Retinal pigment epithelial cell (primary cell): ENCODE measurements at regions not wholly inside any gene's neighbourhood (a gene's known extent, or its start where the extent isn't known, plus 50 kb on each side); places are given as distances from the start of the nearest gene placed in this dataset.

Experiments
- DNase-seq: peaks from one replicate; pipeline ENCODE4 v3.0.0-alpha.2; 2010; ENCODE audit warnings: low read depth
- H3K4me3 ChIP-seq: 2 replicates; pipeline ENCODE4 v1.5.1; 2011; ENCODE audit warnings: mild to moderate bottlenecking, low read length, control low read depth, moderate library complexity
- TF ChIP-seq, protein P1 (sequence below): conservative IDR thresholded peaks from 2 replicates; pipeline ENCODE4 v1.5.1; 2011; ENCODE audit warnings: low read depth, low read length, control low read depth, inconsistent platforms

GRCh38 chr6:15793288-15793687 lies 130.5 kb upstream of the DTNBP1 start:
- TF ChIP-seq, protein P1, sequence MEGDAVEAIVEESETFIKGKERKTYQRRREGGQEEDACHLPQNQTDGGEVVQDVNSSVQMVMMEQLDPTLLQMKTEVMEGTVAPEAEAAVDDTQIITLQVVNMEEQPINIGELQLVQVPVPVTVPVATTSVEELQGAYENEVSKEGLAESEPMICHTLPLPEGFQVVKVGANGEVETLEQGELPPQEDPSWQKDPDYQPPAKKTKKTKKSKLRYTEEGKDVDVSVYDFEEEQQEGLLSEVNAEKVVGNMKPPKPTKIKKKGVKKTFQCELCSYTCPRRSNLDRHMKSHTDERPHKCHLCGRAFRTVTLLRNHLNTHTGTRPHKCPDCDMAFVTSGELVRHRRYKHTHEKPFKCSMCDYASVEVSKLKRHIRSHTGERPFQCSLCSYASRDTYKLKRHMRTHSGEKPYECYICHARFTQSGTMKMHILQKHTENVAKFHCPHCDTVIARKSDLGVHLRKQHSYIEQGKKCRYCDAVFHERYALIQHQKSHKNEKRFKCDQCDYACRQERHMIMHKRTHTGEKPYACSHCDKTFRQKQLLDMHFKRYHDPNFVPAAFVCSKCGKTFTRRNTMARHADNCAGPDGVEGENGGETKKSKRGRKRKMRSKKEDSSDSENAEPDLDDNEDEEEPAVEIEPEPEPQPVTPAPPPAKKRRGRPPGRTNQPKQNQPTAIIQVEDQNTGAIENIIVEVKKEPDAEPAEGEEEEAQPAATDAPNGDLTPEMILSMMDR, result no peak
- no peak overlapping the region for H3K4me3 ChIP-seq
- DNase-seq, result no peak

- no peak for DNase-seq
- no peak overlapping the region for H3K4me3 ChIP-seq
- TF ChIP-seq, protein P1, result no peak
Measured at GRCh38 chr6:15792842-15793241, 130.0 kb upstream of the DTNBP1 start.

DNA sequence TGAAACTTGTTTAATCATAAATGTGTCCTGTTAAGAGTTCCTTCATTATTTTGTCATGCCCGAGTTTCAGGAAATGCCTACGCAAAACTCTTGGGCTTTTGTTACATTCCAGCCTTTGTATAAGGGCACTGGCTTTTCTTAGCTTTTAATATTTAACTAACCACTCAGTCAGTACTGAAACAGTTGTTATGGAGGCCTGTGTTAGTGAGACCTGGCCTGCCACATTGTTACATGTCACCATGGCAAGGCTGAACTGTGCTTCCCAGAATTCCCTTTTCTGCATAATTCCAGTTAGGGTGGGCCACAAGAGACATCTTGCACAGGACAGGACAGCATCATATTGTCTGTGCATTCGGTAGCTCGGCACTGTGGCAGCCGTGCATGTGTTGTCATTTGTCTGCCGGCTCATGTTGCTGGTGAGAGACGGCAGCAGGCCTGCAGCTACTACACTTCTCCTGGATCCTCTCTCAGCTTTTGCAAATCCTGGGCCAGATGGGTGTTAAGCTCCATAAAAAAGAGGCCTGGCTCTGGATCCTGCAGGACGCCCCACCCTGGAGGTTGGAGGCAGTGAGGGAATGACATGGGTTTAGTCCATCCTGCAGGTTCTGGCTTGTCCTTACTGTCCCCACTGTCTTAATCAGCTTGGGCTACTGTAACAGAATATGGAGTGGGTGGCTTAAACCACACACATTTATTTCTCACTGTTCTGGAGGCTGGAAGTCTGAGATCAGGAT lies 128.8 kb upstream of the DTNBP1 start:
- no peak for DNase-seq
- TF ChIP-seq, protein P1, result no peak
- H3K4me3 ChIP-seq, result no peak overlapping the region

DNA sequence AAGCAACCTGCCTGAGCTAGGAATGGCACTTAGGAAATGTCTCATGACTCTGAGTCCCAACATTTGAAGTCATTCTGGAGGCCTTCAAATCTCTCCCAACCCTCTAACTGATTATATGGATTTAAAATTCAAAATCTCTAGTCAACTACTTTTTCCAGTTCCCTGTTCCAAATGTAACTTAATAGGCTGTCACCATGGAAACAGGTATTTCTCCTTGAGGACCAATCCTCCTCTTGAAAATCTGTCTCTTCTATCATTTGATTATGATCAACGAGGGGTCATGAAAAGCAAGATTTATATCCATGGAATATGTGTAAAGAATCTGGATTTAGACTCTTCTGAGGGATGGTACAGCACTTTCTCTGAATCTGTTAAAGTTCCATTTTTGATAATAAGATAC lies 127.3 kb upstream of the DTNBP1 start:
- H3K4me3 ChIP-seq, result no peak overlapping the region
- no peak for DNase-seq
- TF ChIP-seq, protein P1, result no peak

- no peak overlapping the region for H3K4me3 ChIP-seq
- TF ChIP-seq, protein P1, result no peak
- no peak for DNase-seq
Measured at GRCh38 chr6:15786846-15787245, 124.0 kb upstream of the DTNBP1 start.

GRCh38 chr6:15783484-15783883 lies 120.7 kb upstream of the DTNBP1 start:
- TF ChIP-seq, protein P1, result no peak
- DNase-seq, result no peak
- no peak overlapping the region for H3K4me3 ChIP-seq

DNA sequence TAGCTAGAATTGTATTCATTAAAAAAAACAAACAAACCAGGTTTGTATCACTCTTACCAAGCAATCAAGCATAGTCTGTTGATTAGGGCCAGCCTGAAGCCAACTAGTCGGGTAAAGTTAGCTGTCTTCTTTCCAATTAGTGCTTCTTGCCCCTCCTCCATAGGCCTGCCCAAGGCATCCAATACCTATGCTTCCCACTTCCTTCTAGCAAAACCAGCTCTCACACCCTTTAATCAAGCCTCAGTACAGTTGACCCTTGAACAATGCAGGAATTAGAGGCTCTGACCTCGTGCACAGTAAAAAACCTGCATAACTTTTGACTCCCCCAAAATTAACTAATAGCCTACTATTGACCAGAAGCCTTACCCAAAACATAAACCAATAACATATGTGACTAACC lies 119.1 kb upstream of the DTNBP1 start:
- TF ChIP-seq, protein P1, result no peak
- no peak for DNase-seq
- H3K4me3 ChIP-seq, result no peak overlapping the region
